Nephron progenitor cell (in vitro differentiated cells): ENCODE measurements at regions not wholly inside any gene's neighbourhood (a gene's known extent, or its start where the extent isn't known, plus 50 kb on each side); places are given as distances from the start of the nearest gene placed in this dataset.

ENCODE experiments used
- DNase-seq: peaks from one replicate; pipeline ENCODE4 v3.0.0; 2021
- H3K27ac Mint-ChIP-seq: 2 replicates; pipeline ENCODE4 v1.8.0; 2021; ENCODE audit warnings: mild to moderate bottlenecking, moderate library complexity, mixed read lengths
- H3K27me3 Mint-ChIP-seq: 2 replicates; pipeline ENCODE4 v1.8.0; 2021; ENCODE audit warnings: mild to moderate bottlenecking, low read depth, mixed read lengths; ENCODE audit not compliant: poor library complexity
- H3K36me3 Mint-ChIP-seq: 2 replicates; pipeline ENCODE4 v1.8.0; 2021; ENCODE audit warnings: low read depth, mixed read lengths
- H3K4me1 Mint-ChIP-seq: 2 replicates; pipeline ENCODE4 v1.8.0; 2021; ENCODE audit warnings: mixed read lengths
- H3K4me3 Mint-ChIP-seq: 2 replicates; pipeline ENCODE4 v1.8.0; 2021; ENCODE audit warnings: mild to moderate bottlenecking, moderate library complexity, mixed read lengths
- H3K9me3 Mint-ChIP-seq: 2 replicates; pipeline ENCODE4 v1.8.0; 2021; ENCODE audit warnings: mild to moderate bottlenecking, moderate library complexity, mixed read lengths
- TF ChIP-seq, protein P1 (sequence below): fragments of 200-600 bp; sonication (generic); IDR thresholded peaks from 2 replicates; pipeline ENCODE4 v1.5.0; 2021; ENCODE audit warnings: antibody characterized with exemption

DNA sequence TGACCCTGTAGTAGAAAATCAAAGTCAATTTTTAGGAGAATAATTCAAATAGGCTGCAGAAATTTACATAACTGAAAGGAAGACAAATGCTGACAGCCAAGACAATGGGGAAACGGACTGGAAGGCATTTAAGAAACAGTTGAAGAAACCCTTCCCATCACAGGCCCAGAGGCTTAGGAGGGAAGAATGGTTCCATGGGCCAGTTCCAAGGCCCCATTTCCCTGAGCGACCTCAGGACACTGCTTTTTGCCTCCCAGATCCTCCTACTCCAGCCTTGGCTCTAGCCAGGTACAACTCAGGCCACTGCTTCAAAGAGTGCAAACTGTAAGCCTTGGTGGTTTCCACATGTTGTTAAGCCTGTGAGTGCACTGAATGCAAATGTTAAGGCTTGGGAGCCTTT lies 184.1 kb upstream of the SGCD start:
- no peaks in the 10 kb centered on the region for H3K4me1 Mint-ChIP-seq
- H3K36me3 Mint-ChIP-seq: peaks cover 7% of the 10 kb centered on the region
- H3K27me3 Mint-ChIP-seq: peaks cover 11% of the 10 kb centered on the region
- H3K4me3 Mint-ChIP-seq: no peak overlapping the region
- TF ChIP-seq, protein P1, sequence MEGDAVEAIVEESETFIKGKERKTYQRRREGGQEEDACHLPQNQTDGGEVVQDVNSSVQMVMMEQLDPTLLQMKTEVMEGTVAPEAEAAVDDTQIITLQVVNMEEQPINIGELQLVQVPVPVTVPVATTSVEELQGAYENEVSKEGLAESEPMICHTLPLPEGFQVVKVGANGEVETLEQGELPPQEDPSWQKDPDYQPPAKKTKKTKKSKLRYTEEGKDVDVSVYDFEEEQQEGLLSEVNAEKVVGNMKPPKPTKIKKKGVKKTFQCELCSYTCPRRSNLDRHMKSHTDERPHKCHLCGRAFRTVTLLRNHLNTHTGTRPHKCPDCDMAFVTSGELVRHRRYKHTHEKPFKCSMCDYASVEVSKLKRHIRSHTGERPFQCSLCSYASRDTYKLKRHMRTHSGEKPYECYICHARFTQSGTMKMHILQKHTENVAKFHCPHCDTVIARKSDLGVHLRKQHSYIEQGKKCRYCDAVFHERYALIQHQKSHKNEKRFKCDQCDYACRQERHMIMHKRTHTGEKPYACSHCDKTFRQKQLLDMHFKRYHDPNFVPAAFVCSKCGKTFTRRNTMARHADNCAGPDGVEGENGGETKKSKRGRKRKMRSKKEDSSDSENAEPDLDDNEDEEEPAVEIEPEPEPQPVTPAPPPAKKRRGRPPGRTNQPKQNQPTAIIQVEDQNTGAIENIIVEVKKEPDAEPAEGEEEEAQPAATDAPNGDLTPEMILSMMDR: no peak
- DNase-seq: no peak
- H3K9me3 Mint-ChIP-seq: peaks cover 22% of the 10 kb centered on the region
- H3K27ac Mint-ChIP-seq: no peak overlapping the region

DNA sequence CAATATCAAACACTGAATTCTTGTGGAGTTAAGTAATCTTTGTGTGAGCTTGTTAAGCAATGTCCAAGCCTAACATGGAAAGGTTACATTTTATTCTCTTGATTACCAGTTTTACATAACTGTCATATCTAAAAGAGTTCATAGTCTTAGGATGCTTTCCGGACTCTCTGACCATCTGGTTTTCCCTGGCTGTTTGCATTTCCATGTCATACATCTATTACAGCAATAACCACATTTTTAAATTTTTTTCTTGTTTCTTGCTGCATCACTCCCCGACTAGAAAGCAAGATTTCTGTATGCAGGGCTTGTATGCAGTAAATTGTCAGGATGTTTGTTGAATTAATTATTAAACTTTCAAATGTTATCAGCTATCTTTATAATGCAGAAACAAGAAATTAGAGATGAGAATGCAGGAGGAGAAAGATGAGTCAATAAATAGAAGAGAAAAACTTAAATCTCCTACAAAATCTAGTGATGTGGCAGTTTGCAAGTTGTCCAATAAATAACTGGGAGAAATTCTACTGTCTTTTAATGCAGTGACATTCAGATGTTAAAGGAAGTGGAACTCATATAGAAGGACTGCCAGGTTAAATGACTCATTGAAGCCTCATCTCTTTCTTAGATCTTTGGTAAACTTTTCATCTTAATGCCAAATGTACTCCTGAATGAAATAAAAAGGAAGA lies 179.6 kb upstream of the SGCD start:
- Mint-ChIP-seq H3K4me1 (no peaks in the 10 kb centered on the region), H3K27me3 (peaks cover 4% of the 10 kb centered on the region), H3K27ac (no peak overlapping the region), H3K36me3 (peaks cover 2% of the 10 kb centered on the region), H3K4me3 (no peak overlapping the region), H3K9me3 (peaks cover 17% of the 10 kb centered on the region)
- TF ChIP-seq, protein P1: no peak
- no peak for DNase-seq

DNA sequence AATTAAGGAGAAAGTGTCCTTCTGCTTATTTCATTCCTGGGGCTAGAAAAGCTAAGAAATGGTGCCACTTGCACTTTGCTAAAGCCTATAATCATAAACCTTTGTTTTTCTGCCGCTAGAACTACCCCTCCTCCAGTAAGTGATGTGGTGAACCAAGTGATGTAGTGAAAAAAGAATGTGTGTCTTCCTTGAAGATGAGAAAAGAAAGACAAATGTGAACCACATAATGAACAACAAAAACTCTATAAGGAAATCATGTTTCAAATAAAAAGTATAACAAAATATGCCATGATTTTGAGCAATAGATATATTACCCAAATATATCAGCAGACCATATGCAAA lies 179.0 kb upstream of the SGCD start:
- no peak overlapping the region for H3K27ac Mint-ChIP-seq
- H3K4me3 Mint-ChIP-seq: no peak overlapping the region
- peaks cover 4% of the 10 kb centered on the region for H3K27me3 Mint-ChIP-seq
- TF ChIP-seq, protein P1: no peak
- no peaks in the 10 kb centered on the region for H3K4me1 Mint-ChIP-seq
- no peak for DNase-seq
- peaks cover 12% of the 10 kb centered on the region for H3K9me3 Mint-ChIP-seq
- H3K36me3 Mint-ChIP-seq: no peaks in the 10 kb centered on the region

DNA sequence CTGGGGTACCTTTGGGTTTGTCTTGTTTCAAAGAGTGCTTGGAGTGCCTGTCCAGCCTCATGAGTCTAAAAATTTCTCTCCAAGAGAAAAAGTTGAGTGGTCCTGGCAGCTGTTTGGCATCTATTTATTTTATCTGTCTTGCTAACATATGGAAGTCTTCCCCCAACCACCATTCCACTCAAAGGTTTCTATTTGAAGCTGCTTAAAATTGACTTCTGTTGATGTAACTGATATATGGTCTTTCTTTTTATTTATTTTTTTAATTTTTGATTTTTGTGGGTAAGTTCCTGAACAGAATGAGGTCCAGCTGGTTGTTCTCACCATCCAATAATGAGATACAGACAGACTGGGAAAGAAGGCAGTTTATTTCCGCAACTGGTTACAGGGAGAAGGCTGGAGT lies 178.7 kb upstream of the SGCD start:
- no peak for DNase-seq
- Mint-ChIP-seq H3K9me3 (peaks cover 8% of the 10 kb centered on the region), H3K4me1 (no peaks in the 10 kb centered on the region), H3K36me3 (no peaks in the 10 kb centered on the region), H3K27ac (no peak overlapping the region), H3K4me3 (no peak overlapping the region), H3K27me3 (peaks cover 4% of the 10 kb centered on the region)
- TF ChIP-seq, protein P1: no peak

DNA sequence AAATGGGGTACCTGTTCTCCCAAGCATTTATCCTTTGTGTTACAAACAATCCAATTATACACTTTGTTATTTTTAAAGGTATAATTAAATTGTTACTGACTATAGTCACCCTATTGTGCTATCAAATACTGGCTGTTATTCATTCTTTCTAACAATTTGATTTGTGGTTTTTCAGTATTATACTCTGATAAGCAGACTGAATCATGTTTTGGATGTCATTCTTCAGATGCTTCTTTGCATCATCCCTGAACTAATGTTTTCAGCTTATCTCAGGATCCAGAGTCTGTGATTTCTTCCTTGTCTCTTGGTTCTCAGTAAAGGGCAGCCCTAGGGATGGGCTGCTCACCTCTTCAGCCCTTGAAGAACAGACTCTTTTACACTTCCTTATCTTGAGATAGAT lies 177.8 kb upstream of the SGCD start:
- Mint-ChIP-seq H3K4me1 (no peaks in the 10 kb centered on the region), H3K27me3 (peaks cover 4% of the 10 kb centered on the region), H3K9me3 (peaks cover 8% of the 10 kb centered on the region), H3K27ac (no peak overlapping the region), H3K36me3 (no peaks in the 10 kb centered on the region), H3K4me3 (no peak overlapping the region)
- DNase-seq: no peak
- TF ChIP-seq, protein P1: no peak

DNA sequence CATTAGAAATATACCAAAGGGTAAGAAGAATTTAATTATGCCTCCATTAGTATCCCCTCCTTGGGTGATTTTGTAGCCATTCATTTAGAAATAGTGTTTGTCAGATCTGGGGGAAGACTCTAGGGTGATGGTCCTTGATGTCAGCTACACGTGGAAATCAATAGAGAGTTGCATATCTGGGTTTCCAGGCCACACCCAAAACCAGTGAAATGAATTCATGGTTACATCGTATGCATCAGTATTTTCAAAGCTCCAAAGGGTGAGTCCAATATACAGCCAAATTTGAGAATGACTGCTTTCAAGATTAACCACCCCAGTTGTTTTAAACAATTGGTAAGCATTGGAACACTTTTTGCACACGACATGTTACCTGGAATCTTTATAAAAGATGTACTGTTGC lies 173.4 kb upstream of the SGCD start:
- no peak overlapping the region for H3K27ac Mint-ChIP-seq
- H3K36me3 Mint-ChIP-seq: no peaks in the 10 kb centered on the region
- no peak overlapping the region for H3K4me3 Mint-ChIP-seq
- TF ChIP-seq, protein P1: no peak
- DNase-seq: no peak
- H3K27me3 Mint-ChIP-seq: no peaks in the 10 kb centered on the region
- no peaks in the 10 kb centered on the region for H3K9me3 Mint-ChIP-seq
- no peaks in the 10 kb centered on the region for H3K4me1 Mint-ChIP-seq
